GM10266 (cell line): ENCODE measurements at regions not wholly inside any gene's neighbourhood (a gene's known extent, or its start where the extent isn't known, plus 50 kb on each side); places are given as distances from the start of the nearest gene placed in this dataset.

ENCODE experiments used
- DNase-seq: peaks from one replicate; pipeline ENCODE4 v3.0.0; 2012; ENCODE audit errors: extremely low spot score
- TF ChIP-seq, protein P1 (sequence below): IDR thresholded peaks from 2 replicates; pipeline ENCODE4 v1.5.1; 2012; ENCODE audit warnings: mild to moderate bottlenecking, low read depth; ENCODE audit not compliant: control insufficient read depth, insufficient read depth; ENCODE audit errors: missing control alignments

DNA sequence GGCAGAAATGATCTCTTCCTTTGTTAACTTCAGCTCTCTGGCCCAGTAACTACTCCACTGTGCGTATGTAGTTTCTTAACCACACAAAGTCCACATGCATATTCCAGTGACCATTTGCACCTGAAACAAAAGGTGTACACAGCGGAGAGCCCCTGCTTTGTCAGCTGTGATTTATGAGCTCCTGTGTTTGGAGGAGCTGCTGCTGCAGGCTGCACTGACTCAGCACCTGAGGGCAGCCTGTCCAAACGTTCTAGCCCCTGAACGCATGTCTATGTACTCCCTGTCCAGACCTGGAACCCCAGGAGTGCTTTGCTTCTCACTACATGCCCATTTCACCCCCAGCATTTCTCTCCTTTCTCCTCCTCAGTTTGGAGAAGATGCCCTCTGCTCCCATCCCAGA, 216.1 kb downstream of the ABCC12 start:
- DNase-seq, result no peak
- TF ChIP-seq, protein P1, sequence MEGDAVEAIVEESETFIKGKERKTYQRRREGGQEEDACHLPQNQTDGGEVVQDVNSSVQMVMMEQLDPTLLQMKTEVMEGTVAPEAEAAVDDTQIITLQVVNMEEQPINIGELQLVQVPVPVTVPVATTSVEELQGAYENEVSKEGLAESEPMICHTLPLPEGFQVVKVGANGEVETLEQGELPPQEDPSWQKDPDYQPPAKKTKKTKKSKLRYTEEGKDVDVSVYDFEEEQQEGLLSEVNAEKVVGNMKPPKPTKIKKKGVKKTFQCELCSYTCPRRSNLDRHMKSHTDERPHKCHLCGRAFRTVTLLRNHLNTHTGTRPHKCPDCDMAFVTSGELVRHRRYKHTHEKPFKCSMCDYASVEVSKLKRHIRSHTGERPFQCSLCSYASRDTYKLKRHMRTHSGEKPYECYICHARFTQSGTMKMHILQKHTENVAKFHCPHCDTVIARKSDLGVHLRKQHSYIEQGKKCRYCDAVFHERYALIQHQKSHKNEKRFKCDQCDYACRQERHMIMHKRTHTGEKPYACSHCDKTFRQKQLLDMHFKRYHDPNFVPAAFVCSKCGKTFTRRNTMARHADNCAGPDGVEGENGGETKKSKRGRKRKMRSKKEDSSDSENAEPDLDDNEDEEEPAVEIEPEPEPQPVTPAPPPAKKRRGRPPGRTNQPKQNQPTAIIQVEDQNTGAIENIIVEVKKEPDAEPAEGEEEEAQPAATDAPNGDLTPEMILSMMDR, result no peak

- TF ChIP-seq, protein P1, result no peak
Measured at GRCh38 chr16:47938272-47938671, 217.5 kb downstream of the ABCC12 start.

GRCh38 chr16:47928008-47928407, 227.8 kb downstream of the ABCC12 start:
- TF ChIP-seq, protein P1, result no peak
- no peak for DNase-seq

More at GRCh38 chr16:47938272-47938671, 217.5 kb downstream of the ABCC12 start:
- no peak for DNase-seq

- TF ChIP-seq, protein P1, result no peak
- no peak for DNase-seq
Measured at GRCh38 chr16:47927330-47927729, 228.5 kb downstream of the ABCC12 start.

GRCh38 chr16:47925811-47926460, 229.9 kb downstream of the ABCC12 start:
- DNase-seq, result no peak
- TF ChIP-seq, protein P1, result no peak

DNA sequence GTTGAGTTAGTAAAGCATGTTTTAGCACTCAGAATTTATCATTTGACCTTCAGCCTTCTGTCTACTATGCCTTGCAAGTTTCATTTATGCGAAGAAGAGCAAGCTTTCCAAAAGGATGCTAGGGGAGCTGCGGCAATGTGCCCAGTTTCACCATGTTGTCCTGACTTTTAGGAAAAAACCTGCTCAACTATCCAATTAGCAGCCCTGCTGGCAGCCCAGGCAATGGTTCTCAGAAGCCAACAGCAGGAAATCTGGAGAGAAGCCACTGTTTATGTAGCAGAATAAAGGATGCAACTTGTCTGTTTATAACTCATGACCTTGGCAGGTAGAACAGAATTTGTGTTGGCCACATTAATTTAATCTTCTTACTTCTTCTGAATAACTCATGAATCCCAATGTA, 230.8 kb downstream of the ABCC12 start:
- DNase-seq, result no peak
- TF ChIP-seq, protein P1, result no peak

GRCh38 chr16:47921535-47921934, 234.3 kb downstream of the ABCC12 start:
- DNase-seq, result no peak
- TF ChIP-seq, protein P1, result no peak
